Activated naive CD8-positive, alpha-beta T cell treated with anti-CD3 and anti-CD28 coated beads, Interleukin-2, amount 10 ng/mL, durations not matched to agents 7 days and 5 days (primary cell): ENCODE measurements at regions not wholly inside any gene's neighbourhood (a gene's known extent, or its start where the extent isn't known, plus 50 kb on each side); places are given as distances from the start of the nearest gene placed in this dataset.
"Not testable (repeated sequence)": the region's sequence is repeated elsewhere in the genome, so short reads cannot be mapped to it uniquely, and the experiment has no call there.

Experiments
- ATAC-seq: fragments of 150-1000 bp; cut with Tn5 transposase; one replicate; pipeline ENCODE4 v1.10.0; 2021; ENCODE audit warnings: low read depth, moderate library complexity
- POLR2A ChIA-PET: fragments of 350-600 bp; sonication (Branson Sonifier 250); formaldehyde crosslinking; loops from one replicate; lab custom pipeline; 2021; ENCODE audit warnings: antibody characterized with exemption; lab: Charles Lee
- DNase-seq: peaks from one replicate; pipeline ENCODE4 v3.0.0; 2021
- H3K27ac Mint-ChIP-seq: one replicate; pipeline ENCODE4 v1.8.0; 2022; ENCODE audit warnings: mild to moderate bottlenecking, mixed read lengths
- H3K27me3 Mint-ChIP-seq: one replicate; pipeline ENCODE4 v1.8.0; 2022; ENCODE audit warnings: mild to moderate bottlenecking, moderate library complexity, mixed read lengths
- H3K36me3 Mint-ChIP-seq: one replicate; pipeline ENCODE4 v1.8.0; 2021; ENCODE audit warnings: mild to moderate bottlenecking, mixed read lengths
- H3K4me1 Mint-ChIP-seq: one replicate; pipeline ENCODE4 v1.8.0; 2021; ENCODE audit warnings: mixed read lengths
- H3K4me3 Mint-ChIP-seq: one replicate; pipeline ENCODE4 v1.8.0; 2022; ENCODE audit warnings: mild to moderate bottlenecking, moderate library complexity, mixed read lengths
- H3K9me3 Mint-ChIP-seq: one replicate; pipeline ENCODE4 v1.8.0; 2021; ENCODE audit warnings: mixed read lengths

DNA sequence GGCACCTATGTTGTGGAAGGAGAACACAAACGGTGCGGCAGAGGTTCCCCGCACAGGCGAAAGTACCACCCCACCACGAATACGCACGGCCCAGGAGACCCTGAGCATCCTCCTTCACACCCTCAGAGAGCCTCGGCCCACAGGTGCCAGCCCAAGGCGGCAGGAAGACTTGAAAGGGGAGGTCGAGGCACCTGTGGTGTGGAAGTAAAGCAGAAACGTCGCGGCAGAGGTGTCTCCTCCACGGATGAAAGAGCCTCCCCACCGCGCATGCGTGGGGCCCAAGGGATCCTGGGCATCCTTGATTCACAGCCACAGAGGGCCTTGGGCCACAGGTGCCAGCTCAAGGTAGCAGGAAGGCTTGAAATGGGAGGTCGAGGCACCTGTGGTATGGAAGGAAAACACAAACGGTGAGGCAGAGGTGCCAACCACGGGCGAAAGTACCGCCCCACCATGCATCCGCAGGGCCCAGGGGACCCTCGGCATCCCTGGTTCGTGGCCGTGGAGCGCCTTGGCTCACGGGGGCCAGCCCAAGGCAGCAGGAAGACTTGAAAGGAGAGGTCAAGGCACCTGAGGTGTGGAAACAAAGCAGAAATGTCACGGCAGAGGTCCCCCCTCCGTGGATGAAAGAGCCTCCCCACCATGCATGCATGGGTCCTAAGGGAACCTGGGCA lies 380.1 kb downstream of the ALG10 start:
- Mint-ChIP-seq H3K4me3 (no peak overlapping the region), H3K27ac (no peak overlapping the region)

GRCh38 chr12:34402899-34403705 lies 380.8 kb downstream of the ALG10 start:
- POLR2A ChIA-PET: no interaction called here
- no peaks in the 10 kb centered on the region for H3K27me3 Mint-ChIP-seq
- H3K27ac Mint-ChIP-seq: no peak overlapping the region
- ATAC-seq (no peak), DNase-seq (peak; percentile 8)
- peaks cover 13% of the 10 kb centered on the region for H3K9me3 Mint-ChIP-seq
- no peaks in the 10 kb centered on the region for H3K36me3 Mint-ChIP-seq
- no peak overlapping the region for H3K4me3 Mint-ChIP-seq
- no peaks in the 10 kb centered on the region for H3K4me1 Mint-ChIP-seq

More for the DNA sequence above, 380.1 kb downstream of the ALG10 start:
- POLR2A ChIA-PET: no interaction called here
- H3K9me3 Mint-ChIP-seq: peaks cover 8% of the 10 kb centered on the region
- ATAC-seq (no peak), DNase-seq (peak; percentile 7)
- H3K4me1 Mint-ChIP-seq: no peaks in the 10 kb centered on the region
- H3K36me3 Mint-ChIP-seq: no peaks in the 10 kb centered on the region
- H3K27me3 Mint-ChIP-seq: no peaks in the 10 kb centered on the region

GRCh38 chr12:34403706-34404376 lies 381.5 kb downstream of the ALG10 start:
- ATAC-seq: no peak

GRCh38 chr12:34404377-34405285 lies 382.3 kb downstream of the ALG10 start:
- H3K4me3 Mint-ChIP-seq: no peak overlapping the region
- H3K36me3 Mint-ChIP-seq: no peaks in the 10 kb centered on the region
- ATAC-seq (no peak), DNase-seq (peak; percentile 4)
- no peak overlapping the region for H3K27ac Mint-ChIP-seq
- no peaks in the 10 kb centered on the region for H3K4me1 Mint-ChIP-seq
- H3K9me3 Mint-ChIP-seq: peaks cover 13% of the 10 kb centered on the region
- H3K27me3 Mint-ChIP-seq: no peaks in the 10 kb centered on the region
- POLR2A ChIA-PET: no interaction called here

More at GRCh38 chr12:34403706-34404376, 381.5 kb downstream of the ALG10 start:
- Mint-ChIP-seq H3K27me3 (no peaks in the 10 kb centered on the region), H3K4me3 (no peak overlapping the region), H3K9me3 (peaks cover 13% of the 10 kb centered on the region), H3K27ac (no peak overlapping the region), H3K36me3 (no peaks in the 10 kb centered on the region), H3K4me1 (no peaks in the 10 kb centered on the region)
- DNase-seq: peak; percentile 9
- POLR2A ChIA-PET: no interaction called here

DNA sequence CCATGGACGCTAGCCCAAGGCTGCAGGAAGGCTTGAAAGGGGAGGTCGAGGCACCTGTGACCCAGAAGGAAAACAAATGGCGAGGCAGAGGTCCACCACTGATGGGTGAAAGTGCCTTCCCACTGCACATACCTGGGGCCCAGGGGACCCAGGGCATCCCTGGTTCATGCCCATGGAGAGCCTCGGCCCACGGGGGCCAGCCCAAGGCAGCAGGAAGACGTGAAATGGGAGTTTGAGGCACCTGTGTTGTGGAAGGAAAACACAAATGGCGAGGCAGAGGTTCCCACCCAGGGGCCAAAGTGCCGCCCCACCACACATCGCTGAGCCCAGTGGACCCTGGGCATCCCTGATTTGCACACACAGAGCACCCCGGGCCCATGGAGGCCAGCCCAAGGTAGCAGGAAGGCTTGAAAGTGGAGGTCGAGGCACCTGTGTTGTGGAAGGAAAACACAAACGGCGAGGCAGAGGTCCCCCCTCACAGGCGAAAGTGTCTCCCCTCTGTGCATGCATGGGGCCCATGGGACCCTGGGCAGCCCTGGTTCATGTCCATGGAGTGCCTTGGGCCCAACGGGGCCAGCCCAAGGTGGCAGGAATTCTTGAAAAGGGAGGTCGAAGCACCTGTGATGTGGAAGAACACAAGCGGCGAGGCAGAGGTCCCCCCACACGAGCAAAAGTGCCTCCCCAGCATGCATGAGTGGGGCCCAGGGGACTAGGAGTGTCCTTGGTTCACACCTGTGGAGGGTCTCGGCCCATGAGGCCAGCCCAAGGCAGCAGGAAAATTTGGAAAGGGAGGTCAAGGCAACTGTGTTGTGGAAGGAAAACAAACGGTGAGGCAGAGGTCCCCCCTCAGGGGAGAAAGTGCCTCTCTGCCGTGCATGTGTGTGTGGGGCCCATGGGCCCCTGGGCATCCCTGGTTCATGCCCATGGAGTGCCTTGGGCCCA lies 383.3 kb downstream of the ALG10 start:
- Mint-ChIP-seq H3K27ac (no peak overlapping the region), H3K27me3 (no peaks in the 10 kb centered on the region), H3K4me3 (no peak overlapping the region), H3K36me3 (no peaks in the 10 kb centered on the region), H3K4me1 (no peaks in the 10 kb centered on the region), H3K9me3 (peaks cover 11% of the 10 kb centered on the region)
- ATAC-seq (no peak), DNase-seq (peak; percentile 1)
- POLR2A ChIA-PET: no interaction called here

GRCh38 chr12:34406228-34406995 lies 384.1 kb downstream of the ALG10 start:
- ATAC-seq: no peak
- Mint-ChIP-seq H3K36me3 (no peaks in the 10 kb centered on the region), H3K9me3 (peaks cover 13% of the 10 kb centered on the region), H3K27me3 (no peaks in the 10 kb centered on the region), H3K4me1 (no peaks in the 10 kb centered on the region), H3K4me3 (no peak overlapping the region), H3K27ac (no peak overlapping the region)
- POLR2A ChIA-PET: no interaction called here
- DNase-seq: peak; percentile 4

DNA sequence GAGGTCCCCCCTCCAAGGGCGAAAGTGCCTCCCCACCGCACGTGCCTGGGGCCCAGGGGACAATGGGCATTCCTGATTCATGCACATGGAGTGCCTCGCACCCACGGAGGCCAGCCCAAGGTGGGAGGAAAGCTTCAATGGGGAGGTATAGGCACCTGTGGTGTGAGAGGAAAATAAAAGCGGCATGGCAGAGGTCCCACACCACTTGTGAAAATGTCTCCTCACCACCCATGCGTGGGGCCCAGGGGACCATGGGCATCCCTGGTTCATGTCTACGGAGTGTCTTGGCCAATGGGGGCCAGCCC lies 384.7 kb downstream of the ALG10 start:
- ATAC-seq: no peak
- H3K27me3 Mint-ChIP-seq: no peaks in the 10 kb centered on the region
- no peaks in the 10 kb centered on the region for H3K4me1 Mint-ChIP-seq
- DNase-seq: no peak
- no peaks in the 10 kb centered on the region for H3K36me3 Mint-ChIP-seq
- POLR2A ChIA-PET: no interaction called here
- H3K9me3 Mint-ChIP-seq: peaks cover 13% of the 10 kb centered on the region
- no peak overlapping the region for H3K27ac Mint-ChIP-seq
- H3K4me3 Mint-ChIP-seq: no peak overlapping the region

DNA sequence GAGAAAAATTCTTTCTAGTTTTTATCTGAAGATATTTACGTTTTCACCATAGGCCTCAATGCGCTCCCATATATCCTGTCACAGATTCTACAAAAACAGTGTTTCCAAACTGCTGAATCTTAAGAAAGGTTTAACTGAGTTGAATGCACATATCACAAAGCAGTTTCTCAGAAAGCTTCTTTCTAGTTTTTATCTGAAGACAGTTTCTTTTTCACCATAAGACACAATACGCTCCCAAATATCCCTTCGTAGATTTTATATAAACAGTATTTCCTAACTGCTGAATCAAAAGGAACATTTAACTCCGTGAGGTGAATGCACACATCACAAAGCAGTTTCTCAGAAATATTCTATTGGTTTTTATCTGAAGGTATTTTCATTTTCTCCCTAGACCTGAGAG lies 385.5 kb downstream of the ALG10 start:
- Mint-ChIP-seq H3K27ac (no peak overlapping the region), H3K4me1 (no peaks in the 10 kb centered on the region), H3K36me3 (no peaks in the 10 kb centered on the region), H3K27me3 (no peaks in the 10 kb centered on the region), H3K9me3 (peaks cover 13% of the 10 kb centered on the region), H3K4me3 (no peak overlapping the region)
- ATAC-seq (no peak), DNase-seq (no peak)
- POLR2A ChIA-PET: no interaction called here

- DNase-seq, H3K27me3 Mint-ChIP-seq, H3K36me3 Mint-ChIP-seq, H3K27ac Mint-ChIP-seq, H3K4me1 Mint-ChIP-seq, ATAC-seq, H3K4me3 Mint-ChIP-seq, POLR2A ChIA-PET: not testable (repeated sequence)
- peaks cover 22% of the 10 kb centered on the region for H3K9me3 Mint-ChIP-seq
Observed at GRCh38 chr12:34431509-34431908, 409.2 kb downstream of the ALG10 start.
